ENCODE measurements at regions not wholly inside any gene's neighbourhood (a gene's known extent, or its start where the extent isn't known, plus 50 kb on each side); places are given as distances from the start of the nearest gene placed in this dataset.

- Mint-ChIP-seq H3K4me3 (no peak overlapping the region), H3K36me3 (no peaks in the 10 kb centered on the region), H3K27me3 (peaks cover 0 to 12% of the 10 kb centered on the region in 2 donors), H3K27ac (no peak overlapping the region), H3K4me1 (no peaks in the 10 kb centered on the region), H3K9me3 (no peaks in the 10 kb centered on the region)
- no peak for ATAC-seq (replicated peaks)
- DNase-seq = no peak
Observed at GRCh38 chr18:67216846-67217245, 299.7 kb downstream of the DSEL start.

- H3K27ac Mint-ChIP-seq = no peak overlapping the region
- peaks cover 0 to 7% of the 10 kb centered on the region in 2 donors for H3K27me3 Mint-ChIP-seq
- ATAC-seq (replicated peaks) = no peak
Observed at GRCh38 chr18:67215686-67216085, 300.8 kb downstream of the DSEL start.

GRCh38 chr18:67211646-67212045, 304.9 kb downstream of the DSEL start:
- Mint-ChIP-seq H3K4me3 (no peak overlapping the region), H3K27ac (no peak overlapping the region), H3K36me3 (no peaks in the 10 kb centered on the region), H3K9me3 (no peaks in the 10 kb centered on the region), H3K4me1 (no peaks in the 10 kb centered on the region), H3K27me3 (no peaks in the 10 kb centered on the region)
- no peak for ATAC-seq (replicated peaks)
- DNase-seq = no peak

More at GRCh38 chr18:67215686-67216085, 300.8 kb downstream of the DSEL start:
- no peak for DNase-seq
- H3K36me3 Mint-ChIP-seq = no peaks in the 10 kb centered on the region
- H3K4me1 Mint-ChIP-seq = no peaks in the 10 kb centered on the region
- H3K4me3 Mint-ChIP-seq = no peak overlapping the region
- H3K9me3 Mint-ChIP-seq = no peaks in the 10 kb centered on the region

GRCh38 chr18:67200665-67201064, 315.9 kb downstream of the DSEL start:
- no peak overlapping the region for H3K4me3 Mint-ChIP-seq
- H3K36me3 Mint-ChIP-seq = no peaks in the 10 kb centered on the region
- H3K27ac Mint-ChIP-seq = no peak overlapping the region
- ATAC-seq (replicated peaks) = peak in 1 of 2 donors; percentile 23
- DNase-seq = no peak
- H3K4me1 Mint-ChIP-seq = no peaks in the 10 kb centered on the region
- H3K9me3 Mint-ChIP-seq = no peaks in the 10 kb centered on the region
- H3K27me3 Mint-ChIP-seq = peaks cover 6 to 13% of the 10 kb centered on the region in 2 donors

- H3K4me3 Mint-ChIP-seq = no peak overlapping the region
- no peak overlapping the region for H3K27ac Mint-ChIP-seq
- ATAC-seq (replicated peaks) = peak; percentile 81 to 87
Observed at GRCh38 chr18:67199993-67200617, 316.4 kb downstream of the DSEL start.

GRCh38 chr18:67194886-67195285, 321.6 kb downstream of the DSEL start:
- Mint-ChIP-seq H3K9me3 (no peaks in the 10 kb centered on the region), H3K36me3 (no peaks in the 10 kb centered on the region), H3K27ac (no peak overlapping the region), H3K4me3 (no peak overlapping the region), H3K27me3 (peaks cover 0 to 4% of the 10 kb centered on the region in 2 donors), H3K4me1 (no peaks in the 10 kb centered on the region)
- no peak for ATAC-seq (replicated peaks)
- DNase-seq = no peak

More at GRCh38 chr18:67199993-67200617, 316.4 kb downstream of the DSEL start:
- Mint-ChIP-seq H3K4me1 (no peaks in the 10 kb centered on the region), H3K36me3 (no peaks in the 10 kb centered on the region), H3K27me3 (peaks cover 6 to 13% of the 10 kb centered on the region in 2 donors), H3K9me3 (no peaks in the 10 kb centered on the region)
- DNase-seq = no peak

- Mint-ChIP-seq H3K4me3 (no peak overlapping the region), H3K4me1 (no peaks in the 10 kb centered on the region), H3K27ac (no peak overlapping the region), H3K9me3 (no peaks in the 10 kb centered on the region), H3K36me3 (no peaks in the 10 kb centered on the region), H3K27me3 (no peaks in the 10 kb centered on the region)
- DNase-seq (no peak), ATAC-seq (replicated peaks) (no peak)
Observed at GRCh38 chr18:67192535-67192934, 324.0 kb downstream of the DSEL start.

- Mint-ChIP-seq H3K4me3 (no peak overlapping the region), H3K36me3 (no peaks in the 10 kb centered on the region), H3K4me1 (no peaks in the 10 kb centered on the region), H3K9me3 (no peaks in the 10 kb centered on the region), H3K27ac (no peak overlapping the region), H3K27me3 (peaks cover 7 to 8% of the 10 kb centered on the region in 2 donors)
- ATAC-seq (replicated peaks) = no peak
- no peak for DNase-seq
Observed at GRCh38 chr18:67183398-67183797, 333.1 kb downstream of the DSEL start.

GRCh38 chr18:67179726-67180125, 336.8 kb downstream of the DSEL start:
- no peak for DNase-seq
- Mint-ChIP-seq H3K27me3 (peaks cover 7 to 8% of the 10 kb centered on the region in 2 donors), H3K4me3 (no peak overlapping the region), H3K27ac (no peak overlapping the region), H3K36me3 (no peaks in the 10 kb centered on the region), H3K4me1 (no peaks in the 10 kb centered on the region), H3K9me3 (no peaks in the 10 kb centered on the region)
- no peak for ATAC-seq (replicated peaks)

GRCh38 chr18:67159662-67160061, 356.9 kb downstream of the DSEL start:
- no peak overlapping the region for H3K27ac Mint-ChIP-seq
- no peaks in the 10 kb centered on the region for H3K36me3 Mint-ChIP-seq
- ATAC-seq (replicated peaks) (no peak), DNase-seq (no peak)
- no peaks in the 10 kb centered on the region for H3K27me3 Mint-ChIP-seq
- H3K4me1 Mint-ChIP-seq = no peaks in the 10 kb centered on the region
- H3K4me3 Mint-ChIP-seq = no peak overlapping the region
- H3K9me3 Mint-ChIP-seq = no peaks in the 10 kb centered on the region

GRCh38 chr18:67154979-67155378, 361.5 kb downstream of the DSEL start:
- no peak overlapping the region for H3K27ac Mint-ChIP-seq
- ATAC-seq (replicated peaks) (no peak), DNase-seq (no peak)
- no peaks in the 10 kb centered on the region for H3K4me1 Mint-ChIP-seq
- no peaks in the 10 kb centered on the region for H3K27me3 Mint-ChIP-seq
- no peaks in the 10 kb centered on the region for H3K36me3 Mint-ChIP-seq
- H3K9me3 Mint-ChIP-seq = no peaks in the 10 kb centered on the region
- H3K4me3 Mint-ChIP-seq = no peak overlapping the region

GRCh38 chr18:67151366-67151765, 365.2 kb downstream of the DSEL start:
- DNase-seq (no peak), ATAC-seq (replicated peaks) (no peak)
- H3K36me3 Mint-ChIP-seq = no peaks in the 10 kb centered on the region
- H3K4me1 Mint-ChIP-seq = no peaks in the 10 kb centered on the region
- H3K4me3 Mint-ChIP-seq = no peak overlapping the region
- no peaks in the 10 kb centered on the region for H3K9me3 Mint-ChIP-seq
- H3K27me3 Mint-ChIP-seq = no peaks in the 10 kb centered on the region
- H3K27ac Mint-ChIP-seq = no peak overlapping the region

- Mint-ChIP-seq H3K4me3 (no peak overlapping the region), H3K27ac (no peak overlapping the region), H3K36me3 (no peaks in the 10 kb centered on the region), H3K27me3 (no peaks in the 10 kb centered on the region), H3K4me1 (no peaks in the 10 kb centered on the region), H3K9me3 (no peaks in the 10 kb centered on the region)
- DNase-seq (no peak), ATAC-seq (replicated peaks) (no peak)
Observed at GRCh38 chr18:67145586-67146292, 370.8 kb downstream of the DSEL start.

GRCh38 chr18:67144329-67144728, 372.2 kb downstream of the DSEL start:
- ATAC-seq (replicated peaks) = no peak

GRCh38 chr18:67143028-67143427, 373.5 kb downstream of the DSEL start:
- no peak for DNase-seq
- Mint-ChIP-seq H3K36me3 (no peaks in the 10 kb centered on the region), H3K9me3 (no peaks in the 10 kb centered on the region), H3K4me3 (no peak overlapping the region), H3K27me3 (no peaks in the 10 kb centered on the region), H3K4me1 (no peaks in the 10 kb centered on the region), H3K27ac (no peak overlapping the region)
- no peak for ATAC-seq (replicated peaks)

More at GRCh38 chr18:67144329-67144728, 372.2 kb downstream of the DSEL start:
- H3K27ac Mint-ChIP-seq = no peak overlapping the region
- no peak for DNase-seq
- H3K4me1 Mint-ChIP-seq = no peaks in the 10 kb centered on the region
- H3K9me3 Mint-ChIP-seq = no peaks in the 10 kb centered on the region
- H3K27me3 Mint-ChIP-seq = no peaks in the 10 kb centered on the region
- H3K36me3 Mint-ChIP-seq = no peaks in the 10 kb centered on the region
- H3K4me3 Mint-ChIP-seq = no peak overlapping the region

Measured in stimulated activated naive B cell treated with anti-CD40 and anti-IgM and Interleukin-4, amounts not matched to agents 10 μg/mL and 1 μg/mL and 100 μg/mL, for 72 hours (primary cell).